HEK293T (cell line): ENCODE measurements at regions not wholly inside any gene's neighbourhood (a gene's known extent, or its start where the extent isn't known, plus 50 kb on each side); places are given as distances from the start of the nearest gene placed in this dataset.

ENCODE experiments used
- CTBP1 ChIP-seq: fragments of 450-650 bp; IDR thresholded peaks from 2 replicates; pipeline ENCODE4 v1.6.1; 2016; ENCODE audit warnings: borderline replicate concordance
- FOXK2 ChIP-seq: fragments of 450-650 bp; IDR thresholded peaks from 2 replicates; pipeline ENCODE4 v1.6.1; 2016; ENCODE audit warnings: mild to moderate bottlenecking
- HDGF ChIP-seq: fragments of 450-650 bp; IDR thresholded peaks from 2 replicates; pipeline ENCODE4 v1.6.1; 2017; ENCODE audit warnings: antibody characterized with exemption, borderline replicate concordance
- SP1 ChIP-seq: fragments of 450-650 bp; IDR thresholded peaks from 2 replicates; pipeline ENCODE4 v1.6.1; 2017
- TARDBP ChIP-seq: fragments of 450-650 bp; IDR thresholded peaks from 2 replicates; pipeline ENCODE4 v1.6.1; 2016

DNA sequence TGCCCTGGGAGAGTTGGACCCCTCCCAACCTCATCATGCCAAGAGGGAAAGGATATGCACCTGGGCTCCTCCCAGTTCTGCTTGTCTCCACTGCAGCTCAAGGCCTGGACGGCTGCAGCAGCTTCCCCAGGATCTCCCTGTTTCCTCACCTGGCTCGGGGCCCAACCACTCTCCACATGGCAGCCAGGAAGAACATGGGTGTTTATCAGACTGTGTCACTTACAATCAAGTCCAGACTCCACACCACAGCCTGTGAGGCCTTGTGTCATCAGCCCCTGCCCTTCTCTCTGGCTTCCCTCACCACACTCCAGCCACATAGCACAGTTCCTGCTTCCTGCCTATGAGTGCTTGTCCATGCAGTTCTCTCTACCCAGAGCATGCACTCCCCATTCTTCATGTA is 534.4 kb downstream of the EPHB1 start:
- TF ChIP-seq SP1, result no peak
- TF ChIP-seq CTBP1, result no peak
- no peak for TF ChIP-seq HDGF
- TF ChIP-seq TARDBP, result no peak
- TF ChIP-seq FOXK2, result no peak
